H1 (cell line): ENCODE measurements at regions not wholly inside any gene's neighbourhood (a gene's known extent, or its start where the extent isn't known, plus 50 kb on each side); places are given as distances from the start of the nearest gene placed in this dataset.

Experiments
- CTCF ChIA-PET: fragments of 300-600 bp; sonication (Branson Sonifier 250); formaldehyde crosslinking; loops from one replicate; lab custom pipeline; 2021; ENCODE audit not compliant: partially characterized antibody; lab: Charles Lee
- POLR2A ChIA-PET: fragments of 300-600 bp; sonication (Branson Sonifier 250); formaldehyde crosslinking; loops from one replicate; lab custom pipeline; 2021; ENCODE audit warnings: inconsistent platforms; ENCODE audit not compliant: partially characterized antibody; lab: Charles Lee
- DNase-seq, 2 experiments: peaks; one replicate each; pipeline versions ENCODE4 v3.0.0 to v3.0.0-alpha.2; 2010 to 2022; ENCODE audit warnings: low spot score in 2 of 2, low read depth in 1 of 2, mixed read lengths in 1 of 2
- FAIRE-seq: peaks from 2 replicates; lab custom pipeline; 2011; peaks lifted over from hg19 to GRCh38; lab: Jason Lieb, UNC
- H2AFZ ChIP-seq: 2 replicates; pipeline ENCODE4 v1.8.1; 2012; ENCODE audit warnings: low read length, inconsistent platforms
- H2AK5ac ChIP-seq: 2 replicates; pipeline ENCODE4 v1.6.1; 2013; ENCODE audit warnings: low read depth, low read length
- H2BK120ac ChIP-seq: replicated peaks from 2 replicates; pipeline ENCODE3; 2013; ENCODE audit warnings: low read depth, low read length, inconsistent platforms
- H2BK12ac ChIP-seq: 2 replicates; pipeline ENCODE4 v1.6.1; 2013; ENCODE audit warnings: low read depth, low read length
- H2BK15ac ChIP-seq: 2 replicates; pipeline ENCODE4 v1.6.1; 2013; ENCODE audit warnings: low read length
- H2BK20ac ChIP-seq: 2 replicates; pipeline ENCODE4 v1.6.1; 2013; ENCODE audit warnings: low read length
- H2BK5ac ChIP-seq: 2 replicates; pipeline ENCODE4 v1.6.1; 2013; ENCODE audit warnings: low read depth, low read length
- H3K14ac ChIP-seq: 2 replicates; pipeline ENCODE4 v1.6.1; 2013; ENCODE audit warnings: inconsistent platforms; ENCODE audit not compliant: insufficient read length
- H3K18ac ChIP-seq: 2 replicates; pipeline ENCODE4 v1.6.1; 2013; ENCODE audit warnings: low read length; ENCODE audit errors: extremely low read depth
- H3K23ac ChIP-seq: 2 replicates; pipeline ENCODE4 v1.6.1; 2013; ENCODE audit warnings: inconsistent platforms; ENCODE audit not compliant: insufficient read length
- H3K23me2 ChIP-seq: 2 replicates; pipeline ENCODE4 v1.6.1; 2013; ENCODE audit warnings: low read depth, low read length
- H3K27ac ChIP-seq: 2 replicates; pipeline ENCODE4 v1.6.1; 2011; ENCODE audit warnings: low read depth, low read length, inconsistent platforms
- H3K27me3 ChIP-seq, 4 experiments: replicated peaks in 1 of 4; 1 replicate in 1 of 4; 2 replicates in 3 of 4; pipeline versions ENCODE4 v1.6.1 to v1.8.1; 2011 to 2013; ENCODE audit warnings: low read length in 3 of 4, mild to moderate bottlenecking in 3 of 4, inconsistent platforms in 2 of 4, mixed read lengths in 2 of 4, moderate library complexity in 1 of 4; ENCODE audit not compliant: control insufficient read depth in 3 of 4, insufficient read depth in 3 of 4; ENCODE audit errors: extremely low read depth in 1 of 4
- H3K36me3 ChIP-seq, 4 experiments: 2 replicates each; pipeline versions ENCODE4 v1.6.1 to v1.8.1; 2011 to 2013; ENCODE audit warnings: mild to moderate bottlenecking in 4 of 4, low read length in 3 of 4, moderate library complexity in 2 of 4, control low read depth in 1 of 4, inconsistent platforms in 1 of 4; ENCODE audit not compliant: insufficient read depth in 4 of 4, control insufficient read depth in 2 of 4
- H3K4ac ChIP-seq: replicated peaks from 2 replicates; pipeline ENCODE3; 2013; ENCODE audit warnings: low read length, low read depth, mixed read lengths, inconsistent platforms; ENCODE audit not compliant: insufficient read length
- H3K4me1 ChIP-seq, 4 experiments: replicated peaks in 1 of 4; 1 replicate in 1 of 4; 2 replicates in 3 of 4; pipeline versions ENCODE4 v1.6.1 to v1.8.1; 2011 to 2013; ENCODE audit warnings: low read length in 3 of 4, inconsistent platforms in 2 of 4, mixed read lengths in 1 of 4; ENCODE audit not compliant: insufficient read depth in 4 of 4, control insufficient read depth in 3 of 4
- H3K4me2 ChIP-seq, 2 experiments: 2 replicates each; pipeline versions ENCODE4 v1.6.1 to v1.8.1; 2011 to 2013; ENCODE audit warnings: low read depth in 2 of 2, low read length in 2 of 2, control low read depth in 1 of 2, inconsistent platforms in 1 of 2, mild to moderate bottlenecking in 1 of 2; ENCODE audit not compliant: insufficient read depth in 1 of 2
- H3K4me3 ChIP-seq, 4 experiments: fragments of 200-600, 300-600 bp in 1 of 4; sonication (generic), shearing (Covaris generic), sonication (Bioruptor Twin) in 1 of 4; 2 replicates each; pipeline versions ENCODE4 v1.5.1 to v1.8.1; 2011 to 2016; ENCODE audit warnings: low read length in 4 of 4, low read depth in 3 of 4, control low read depth in 2 of 4, inconsistent platforms in 2 of 4, mild to moderate bottlenecking in 2 of 4, mixed read lengths in 1 of 4, moderate library complexity in 1 of 4; ENCODE audit not compliant: insufficient read depth in 2 of 4; ENCODE audit errors: extremely low read depth in 1 of 4
- H3K56ac ChIP-seq: replicated peaks from 2 replicates; pipeline ENCODE3; 2013; ENCODE audit warnings: low read depth, mild to moderate bottlenecking, mixed read lengths, low read length, inconsistent platforms; ENCODE audit not compliant: insufficient read length
- H3K79me1 ChIP-seq: 2 replicates; pipeline ENCODE4 v1.6.1; 2013; ENCODE audit warnings: low read depth, low read length, control low read depth
- H3K79me2 ChIP-seq, 2 experiments: 2 replicates each; pipeline versions ENCODE4 v1.6.1 to v1.8.1; 2012 to 2013; ENCODE audit warnings: low read length in 2 of 2, mild to moderate bottlenecking in 2 of 2, inconsistent platforms in 1 of 2; ENCODE audit not compliant: insufficient read depth in 2 of 2, control insufficient read depth in 1 of 2
- H3K9ac ChIP-seq, 4 experiments: replicated peaks in 1 of 4; 1 replicate in 1 of 4; 2 replicates in 3 of 4; pipeline versions ENCODE4 v1.6.1 to v1.8.1; 2011 to 2013; ENCODE audit warnings: low read depth in 3 of 4, low read length in 3 of 4, control low read depth in 2 of 4, mild to moderate bottlenecking in 2 of 4, moderate library complexity in 2 of 4, inconsistent platforms in 1 of 4; ENCODE audit errors: extremely low read depth in 1 of 4
- H3K9me3 ChIP-seq, 2 experiments: 2 replicates each; pipeline versions ENCODE4 v1.6.1 to v1.8.1; 2012 to 2013; ENCODE audit warnings: mild to moderate bottlenecking in 2 of 2, moderate library complexity in 2 of 2, control low read depth in 1 of 2, inconsistent platforms in 1 of 2, low read depth in 1 of 2, low read length in 1 of 2, mixed read lengths in 1 of 2; ENCODE audit not compliant: insufficient read depth in 2 of 2
- H4K20me1 ChIP-seq, 2 experiments: replicated peaks in 1 of 2; 2 replicates each; pipeline versions ENCODE3 to v1.8.1; 2011 to 2013; ENCODE audit warnings: inconsistent platforms in 2 of 2, low read length in 2 of 2, mild to moderate bottlenecking in 1 of 2; ENCODE audit not compliant: insufficient read depth in 2 of 2, control insufficient read depth in 1 of 2
- H4K5ac ChIP-seq: 2 replicates; pipeline ENCODE4 v1.6.1; 2013; ENCODE audit warnings: low read length, low read depth, mixed read lengths, inconsistent platforms; ENCODE audit not compliant: insufficient read length
- H4K8ac ChIP-seq: 2 replicates; pipeline ENCODE4 v1.8.0; 2013; ENCODE audit warnings: mild to moderate bottlenecking, moderate library complexity, low read length, inconsistent platforms; ENCODE audit not compliant: insufficient read depth; ENCODE audit errors: extremely low read depth
- H4K91ac ChIP-seq: replicated peaks from 2 replicates; pipeline ENCODE3; 2013; ENCODE audit warnings: low read length, mixed read lengths, inconsistent platforms; ENCODE audit not compliant: insufficient read length
- ASH2L ChIP-seq: fragments of 200-600, 300-600 bp; sonication (generic); IDR thresholded peaks from one replicate; pipeline ENCODE4 v1.7.1; 2017; ENCODE audit warnings: low read length
- EP300 ChIP-seq, 2 experiments: IDR thresholded peaks; 1 replicate in 1 of 2; 2 replicates in 1 of 2; pipeline ENCODE4 v1.6.1; 2011 to 2012; ENCODE audit warnings: low read depth in 2 of 2, low read length in 2 of 2, mild to moderate bottlenecking in 2 of 2, borderline replicate concordance in 1 of 2, inconsistent platforms in 1 of 2, moderate library complexity in 1 of 2
- HDAC2 ChIP-seq, 2 experiments: fragments of 300-600 bp in 1 of 2; sonication (generic) in 1 of 2; IDR thresholded peaks; 2 replicates each; pipeline ENCODE4 v1.6.1; 2011 to 2012; ENCODE audit warnings: low read depth in 2 of 2, low read length in 2 of 2, mild to moderate bottlenecking in 2 of 2, moderate library complexity in 2 of 2, borderline replicate concordance in 1 of 2, inconsistent platforms in 1 of 2
- HDAC6 ChIP-seq: IDR thresholded peaks from one replicate; pipeline ENCODE4 v1.7.1; 2012; ENCODE audit warnings: low read depth, mild to moderate bottlenecking, inconsistent platforms, low read length, moderate library complexity
- KDM1A ChIP-seq: fragments of 200-600, 300-600 bp; sonication (generic); IDR thresholded peaks from 2 replicates; pipeline ENCODE4 v1.7.1; 2016; ENCODE audit warnings: mild to moderate bottlenecking, low read length, borderline replicate concordance
- RBBP5 ChIP-seq: IDR thresholded peaks from 2 replicates; pipeline ENCODE4 v1.7.1; 2012; ENCODE audit warnings: low read depth, mild to moderate bottlenecking, inconsistent platforms, low read length, moderate library complexity, borderline replicate concordance
- SP4 ChIP-seq: IDR thresholded peaks from 2 replicates; pipeline ENCODE4 v1.6.1; 2012; ENCODE audit warnings: low read length, inconsistent platforms
- YY1 ChIP-seq: IDR thresholded peaks from 2 replicates; pipeline ENCODE4 v1.6.1; 2011; ENCODE audit warnings: low read depth, mild to moderate bottlenecking, low read length
- WGBS, 2 experiments: shearing (Covaris generic) in 1 of 2; methylation state at CpG; one replicate each; pipeline versions ENCODE4 v1.1.6 to v1.1.7; 2013 to 2015; ENCODE audit warnings: low lambda C conversion rate in 2 of 2, mixed read lengths in 2 of 2, inconsistent platforms in 1 of 2, low coverage in 1 of 2, missing lambda C conversion rate in 1 of 2; ENCODE audit not compliant: insufficient replicate concordance in 2 of 2, insufficient coverage in 1 of 2, insufficient read length in 1 of 2; ENCODE audit errors: extremely low coverage in 1 of 2, missing lambda C conversion rate in 1 of 2; 5-methylcytosine and 5-hydroxymethylcytosine counted together

DNA sequence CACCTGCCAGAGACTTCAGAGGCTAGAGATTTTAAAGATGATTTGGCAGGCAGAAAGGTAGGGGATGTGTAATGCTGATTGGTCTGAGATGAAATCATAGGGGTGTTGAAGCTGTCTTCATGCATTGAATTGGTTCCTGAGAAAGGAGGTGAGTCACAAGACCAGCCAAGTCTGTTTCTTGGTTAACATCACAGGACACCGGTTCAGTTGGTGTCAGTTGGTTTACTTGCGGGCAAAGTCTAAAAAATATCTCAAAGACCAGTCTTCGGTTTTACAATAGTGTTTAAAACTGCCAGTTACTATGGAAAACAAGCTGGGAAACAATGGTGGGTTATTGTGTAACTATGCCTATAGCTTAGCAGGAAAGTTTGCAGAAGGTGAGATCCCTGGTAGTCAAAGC is 305.9 kb downstream of the BARHL2 start:
- Histone ChIP-seq H3K4me2 (no peak overlapping the region), H2BK120ac (no peak overlapping the region), H3K9me3 (no peaks in the 10 kb centered on the region), H3K56ac (no peak overlapping the region), H3K23ac (no peak overlapping the region), H3K23me2 (no peaks in the 10 kb centered on the region), H3K36me3 (no peaks in the 10 kb centered on the region), H4K8ac (no peak overlapping the region), H3K79me1 (no peaks in the 10 kb centered on the region), H4K5ac (no peak overlapping the region), H2BK12ac (no peak overlapping the region), H2AK5ac (no peak overlapping the region), H3K27ac (no peak overlapping the region), H3K4ac (no peak overlapping the region), H3K79me2 (no peaks in the 10 kb centered on the region), H3K14ac (no peak overlapping the region), H2BK5ac (no peak overlapping the region), H2AFZ (no peak overlapping the region), H2BK20ac (no peak overlapping the region), H2BK15ac (no peak overlapping the region), H4K91ac (no peak overlapping the region), H3K9ac (no peak overlapping the region), H3K4me3 (no peak overlapping the region), H3K18ac (no peak overlapping the region), H3K4me1 (no peaks in the 10 kb centered on the region), H4K20me1 (no peaks in the 10 kb centered on the region), H3K27me3 (no peaks in the 10 kb centered on the region; a peak in 1 of 7 replicates)
- WGBS, 2 experiments, result 90% methylated on average over 3 of the region's 3 CpGs; no CpG with 5 or more reads in 1 of the 2 experiments
- CTCF ChIA-PET, result no interaction called here
- DNase-seq (no peak), FAIRE-seq (no peak)
- POLR2A ChIA-PET, result no interaction called here
- TF ChIP-seq HDAC2 (IDR thresholded peaks at IDR 0.05; ENCODE audit: borderline replicate concordance in 1 of 2, low read depth in 2 of 2, low read length in 2 of 2) (no peak), KDM1A (no peak), SP4 (no peak), HDAC6 (no peak), RBBP5 (no peak), EP300 (IDR thresholded peaks at IDR 0.05; ENCODE audit: borderline replicate concordance in 1 of 2, low read depth in 2 of 2, low read length in 2 of 2) (no peak), YY1 (no peak), ASH2L (no peak)
